HG02973 (cell line): ENCODE measurements at regions not wholly inside any gene's neighbourhood (a gene's known extent, or its start where the extent isn't known, plus 50 kb on each side); places are given as distances from the start of the nearest gene placed in this dataset.

Source experiments
- ATAC-seq: cut with Tn5 transposase; IDR thresholded peaks from one replicate; pipeline ENCODE4 v1.9.1; 2021; ENCODE audit warnings: moderate library complexity; ENCODE audit not compliant: unreplicated experiment

GRCh38 chr1:72570815-72571214, 288.5 kb upstream of the NEGR1 start:
- ATAC-seq = no peak

- ATAC-seq = peak; percentile 70
Measured at GRCh38 chr1:72568113-72568512, 285.8 kb upstream of the NEGR1 start.

GRCh38 chr1:72567521-72567920, 285.2 kb upstream of the NEGR1 start:
- no peak for ATAC-seq

- ATAC-seq = no peak
Measured at GRCh38 chr1:72564749-72565148, 282.4 kb upstream of the NEGR1 start.

GRCh38 chr1:72557446-72558049, 275.2 kb upstream of the NEGR1 start:
- no peak for ATAC-seq

GRCh38 chr1:72547412-72547811, 265.1 kb upstream of the NEGR1 start:
- ATAC-seq = no peak

- ATAC-seq = no peak
Measured at GRCh38 chr1:72540674-72541073, 258.3 kb upstream of the NEGR1 start.

GRCh38 chr1:72535470-72535869, 253.1 kb upstream of the NEGR1 start:
- no peak for ATAC-seq

GRCh38 chr1:72530646-72531045, 248.3 kb upstream of the NEGR1 start:
- no peak for ATAC-seq

- ATAC-seq = no peak
Measured at GRCh38 chr1:72526926-72527325, 244.6 kb upstream of the NEGR1 start.

- no peak for ATAC-seq
Measured at GRCh38 chr1:72524021-72524420, 241.7 kb upstream of the NEGR1 start.

- ATAC-seq = no peak
Measured at GRCh38 chr1:72521659-72522058, 239.3 kb upstream of the NEGR1 start.

GRCh38 chr1:72516826-72517225, 234.5 kb upstream of the NEGR1 start:
- no peak for ATAC-seq

GRCh38 chr1:72516264-72516663, 233.9 kb upstream of the NEGR1 start:
- ATAC-seq = no peak

- no peak for ATAC-seq
Measured at GRCh38 chr1:72498371-72498770, 216.0 kb upstream of the NEGR1 start.

GRCh38 chr1:72489801-72490200, 207.5 kb upstream of the NEGR1 start:
- ATAC-seq = no peak

- no peak for ATAC-seq
Measured at GRCh38 chr1:72485801-72486200, 203.5 kb upstream of the NEGR1 start.

GRCh38 chr1:72483846-72484357, 201.6 kb upstream of the NEGR1 start:
- no peak for ATAC-seq

- no peak for ATAC-seq
Measured at GRCh38 chr1:72482736-72483413, 200.5 kb upstream of the NEGR1 start.

- ATAC-seq = no peak
Measured at GRCh38 chr1:72481420-72481970, 199.2 kb upstream of the NEGR1 start.

- ATAC-seq = no peak
Measured at GRCh38 chr1:72466376-72466775, 184.0 kb upstream of the NEGR1 start.

GRCh38 chr1:72462186-72462905, 180.0 kb upstream of the NEGR1 start:
- ATAC-seq = no peak
